Globus pallidus (tissue), 1 donor: ENCODE measurements at regions not wholly inside any gene's neighbourhood (a gene's known extent, or its start where the extent isn't known, plus 50 kb on each side); places are given as distances from the start of the nearest gene placed in this dataset.
"Not testable (repeated sequence)": the region's sequence is repeated elsewhere in the genome, so short reads cannot be mapped to it uniquely, and the experiment has no call there.

ENCODE experiments used
- DNase-seq: peaks from one replicate; pipeline ENCODE4 v3.0.0-alpha.2; 2015; ENCODE audit warnings: low spot score

DNA sequence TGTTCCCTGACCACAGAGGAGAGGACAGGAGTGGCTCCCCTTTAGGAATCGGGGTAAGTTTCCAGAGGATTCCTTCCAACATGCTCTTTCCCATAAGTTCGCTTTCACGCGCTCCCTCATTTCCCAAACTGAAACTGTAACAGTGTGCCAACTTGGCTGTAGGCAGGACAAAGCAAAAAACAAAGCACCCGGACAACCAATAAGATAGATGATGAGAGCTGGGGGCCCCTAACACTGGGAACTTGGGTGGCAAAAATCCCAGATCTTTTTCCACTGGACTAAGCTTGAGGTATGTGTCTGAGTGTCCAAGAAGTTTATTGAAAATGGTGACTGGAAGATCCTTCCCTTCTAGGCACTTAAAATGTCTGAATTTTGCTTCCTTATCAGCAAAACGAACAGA, 258.7 kb upstream of the IL12B start:
- no peak for DNase-seq

DNA sequence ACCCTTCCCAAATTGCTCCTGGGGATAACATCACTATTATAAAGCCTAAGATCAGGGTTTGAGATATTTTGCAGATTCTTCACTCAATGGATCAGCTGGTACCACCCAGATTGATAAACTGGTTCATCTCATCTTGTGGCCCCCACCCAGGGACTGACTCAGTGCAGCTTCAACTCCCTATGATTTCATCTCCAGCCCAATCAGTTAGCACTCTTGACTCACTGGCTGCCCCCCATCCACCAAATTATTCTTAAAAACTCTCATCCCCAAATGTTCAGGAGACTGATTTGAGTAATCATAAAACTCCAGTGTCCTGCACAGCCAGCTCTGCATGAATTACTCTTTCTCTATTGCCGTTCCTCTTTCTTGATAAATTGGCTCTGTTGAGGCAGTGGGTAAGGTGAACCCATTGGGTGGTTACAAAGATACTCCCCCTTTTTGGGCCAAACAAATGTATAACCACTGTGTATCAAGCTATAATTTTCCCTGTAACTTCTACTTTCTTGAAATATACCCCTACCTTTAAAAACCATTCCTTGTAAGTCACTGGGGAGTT, 263.3 kb upstream of the IL12B start:
- no peak for DNase-seq

DNA sequence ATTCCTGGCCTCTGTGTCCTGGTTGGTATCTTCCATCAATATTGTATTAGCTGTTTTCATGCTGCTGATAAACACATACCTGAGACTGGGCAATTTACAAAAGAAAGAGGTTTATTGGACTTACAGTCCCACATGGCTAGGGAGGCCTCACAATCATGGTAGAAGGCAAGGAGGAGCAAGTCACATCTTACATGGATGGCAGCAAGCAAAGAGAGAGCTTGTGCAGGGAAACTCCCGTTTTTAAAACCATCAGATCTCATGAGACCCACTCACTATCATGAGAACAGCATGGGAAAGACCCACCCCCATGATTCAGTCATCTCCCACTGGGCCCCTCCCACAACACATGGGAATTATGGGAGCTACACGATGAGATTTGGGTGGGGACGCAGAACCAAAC, 265.3 kb upstream of the IL12B start:
- DNase-seq: not testable (repeated sequence)

DNA sequence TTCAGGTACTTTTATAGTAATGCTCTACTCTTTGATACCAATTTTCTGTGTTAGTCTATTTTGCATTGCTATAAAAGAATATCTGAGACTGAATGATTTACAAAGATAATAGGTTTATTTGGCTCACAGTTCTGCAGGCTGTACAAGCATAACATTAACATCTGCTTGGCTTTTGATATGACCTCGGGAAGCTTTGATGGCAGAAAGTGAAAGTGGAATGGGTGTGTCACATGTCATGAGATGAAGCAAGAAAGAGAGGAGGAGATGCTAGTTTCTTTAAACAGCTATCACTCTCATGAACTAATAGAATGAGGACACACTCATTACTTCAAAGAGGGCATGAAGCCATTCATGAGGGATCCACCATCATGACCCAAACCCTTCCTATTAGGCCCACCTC, 270.9 kb upstream of the IL12B start:
- no peak for DNase-seq

DNA sequence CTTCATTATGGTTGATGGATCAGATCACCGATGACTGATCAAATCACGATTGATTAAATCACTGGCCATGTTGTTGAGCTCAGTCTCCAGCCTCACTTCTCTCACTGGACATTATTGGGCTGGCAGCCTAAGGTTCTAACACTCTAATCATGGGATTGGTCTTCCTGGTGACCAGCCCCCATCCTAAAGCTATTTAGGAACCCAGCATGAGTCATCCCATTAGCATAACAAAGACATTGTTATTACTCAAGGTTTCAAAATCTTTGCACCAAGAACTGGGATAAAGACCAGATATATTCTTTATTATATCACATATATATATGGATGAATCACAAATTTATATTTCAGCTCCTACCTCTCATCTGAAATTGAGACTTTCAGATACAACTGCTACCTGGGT, 272.1 kb upstream of the IL12B start:
- no peak for DNase-seq

DNA sequence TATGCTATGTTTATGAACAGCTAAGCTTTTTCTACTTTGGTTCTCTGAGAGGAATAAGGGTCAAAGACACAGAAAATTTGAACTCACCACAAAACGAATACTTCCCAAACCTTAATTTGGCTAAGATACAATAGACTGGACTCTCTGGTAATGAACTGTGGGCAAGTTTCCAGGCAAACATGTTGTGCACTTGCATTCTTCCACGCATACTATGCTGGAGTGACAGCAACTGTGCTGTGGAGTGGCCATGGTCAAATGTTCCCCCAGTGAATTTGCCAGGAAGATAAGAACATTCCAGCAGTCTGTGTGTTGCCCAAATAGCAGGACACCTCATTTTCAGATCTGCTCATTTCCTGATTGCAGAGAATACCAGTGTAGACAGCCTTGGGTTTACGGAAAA, 275.3 kb upstream of the IL12B start:
- DNase-seq: no peak

DNA sequence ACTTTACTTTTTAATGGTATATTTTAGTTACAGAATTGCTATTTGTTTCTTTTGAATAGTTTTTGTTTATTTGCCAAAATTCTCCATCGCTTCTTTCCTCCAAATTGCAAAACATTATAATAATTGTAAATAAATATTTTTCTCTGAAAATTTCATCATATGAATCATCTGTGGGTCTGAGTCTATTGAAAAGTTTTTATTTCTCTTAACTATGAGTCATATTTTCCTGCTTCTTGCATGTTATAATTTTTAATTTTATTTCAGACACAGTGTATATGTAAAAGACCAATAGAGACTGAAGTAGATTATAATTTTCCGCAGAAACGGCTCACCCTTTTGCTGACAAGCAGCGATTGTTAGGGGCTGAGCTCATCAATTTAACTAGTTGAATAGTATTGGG, 279.1 kb upstream of the IL12B start:
- DNase-seq: no peak

DNA sequence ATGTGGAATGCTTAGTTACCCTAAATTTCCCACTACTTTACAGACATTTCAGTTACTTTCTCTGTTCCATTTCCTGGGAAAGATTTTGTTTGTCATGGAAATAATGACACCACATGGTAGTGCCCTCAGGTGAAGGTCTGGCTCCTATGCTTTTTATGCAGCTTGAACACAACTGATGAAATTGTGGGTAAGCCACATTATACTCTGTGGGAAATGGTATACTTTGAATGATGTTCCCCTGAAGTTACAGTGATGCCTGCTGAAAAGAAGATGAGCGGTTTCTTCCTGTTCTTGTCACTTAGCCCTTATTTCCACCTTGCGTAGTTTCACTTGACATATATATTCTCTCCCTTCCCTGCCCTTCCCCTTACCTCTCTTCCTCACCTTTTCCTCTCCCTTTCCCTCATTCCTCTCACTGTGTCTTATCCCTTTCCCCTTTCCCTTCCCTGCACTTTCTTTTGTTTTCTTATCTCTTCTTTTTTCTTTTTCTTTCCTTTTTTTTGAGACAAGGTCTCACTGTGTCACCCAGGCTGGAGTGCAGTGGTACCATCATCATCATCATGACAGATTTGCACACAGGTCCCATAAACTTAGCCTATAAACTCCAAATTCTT, 280.8 kb upstream of the IL12B start:
- no peak for DNase-seq

DNA sequence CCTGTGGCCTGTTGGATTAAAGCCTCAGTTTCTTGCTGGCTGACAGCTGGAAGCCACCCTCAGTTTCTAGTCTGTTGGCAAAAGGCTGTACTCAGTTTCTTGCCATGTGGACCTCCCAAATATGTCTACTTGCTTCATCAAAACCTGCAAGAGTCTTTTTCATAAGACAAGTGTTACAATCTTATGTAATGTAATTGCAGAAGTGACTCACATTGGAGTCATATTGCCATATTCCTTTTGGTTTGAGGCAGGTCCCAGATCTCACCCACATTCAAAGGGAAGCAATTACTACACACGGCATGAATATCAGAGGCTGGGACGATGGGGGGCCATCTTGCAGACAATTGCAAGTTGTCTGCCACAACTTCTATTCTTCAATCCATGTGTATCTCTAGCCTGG, 286.7 kb upstream of the IL12B start:
- no peak for DNase-seq

DNA sequence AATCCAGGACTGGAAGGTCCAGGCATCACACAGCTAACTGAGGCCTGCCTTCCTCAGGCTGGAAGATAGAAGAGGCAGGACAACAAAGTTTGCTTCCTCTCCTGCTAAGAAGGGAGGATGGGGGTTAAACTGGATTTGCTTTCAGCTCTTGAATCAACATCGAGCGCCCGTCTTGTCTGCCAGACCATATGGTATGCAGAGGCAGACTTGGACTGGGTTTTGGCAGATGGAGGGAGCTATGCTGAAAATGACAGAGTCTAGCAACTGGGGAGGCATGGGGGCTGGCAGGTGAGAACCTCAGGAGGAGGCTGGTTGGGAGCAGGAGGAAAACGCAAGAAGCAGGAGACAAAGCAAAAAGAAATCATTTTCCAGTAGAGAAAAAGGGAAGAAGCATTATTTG, 289.5 kb upstream of the IL12B start:
- DNase-seq: no peak

DNA sequence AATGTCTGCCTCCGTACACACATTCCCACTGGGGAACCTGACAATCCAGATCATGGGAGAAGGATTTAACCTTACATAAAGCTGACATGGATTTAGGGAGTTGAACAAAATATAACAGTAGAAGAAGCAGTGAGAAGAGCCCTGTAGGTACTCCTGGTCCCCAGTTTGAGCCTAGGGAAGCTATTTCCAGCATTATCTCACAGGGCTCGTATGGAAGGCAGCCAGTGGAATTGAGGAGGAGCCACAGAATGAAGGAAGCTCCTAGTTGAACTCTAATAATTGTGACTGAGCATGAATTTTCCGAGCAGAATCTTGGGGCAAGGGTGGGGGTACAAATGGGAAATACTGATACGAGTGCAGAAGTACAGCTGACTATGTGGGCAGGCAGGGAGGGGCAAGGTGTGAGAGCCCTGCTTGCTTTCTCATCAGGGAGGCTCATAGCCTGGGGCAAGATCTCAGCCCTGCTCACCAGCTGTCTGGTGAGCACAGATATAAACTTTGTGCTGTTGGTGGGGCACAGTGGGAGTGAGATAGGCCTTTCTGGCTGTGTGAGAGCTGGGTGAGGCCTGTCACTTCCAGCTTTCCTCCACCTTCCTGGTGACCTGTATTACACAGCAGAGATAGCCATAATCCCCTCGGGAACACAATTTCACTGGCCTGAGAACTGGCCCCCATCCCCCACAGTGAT, 290.7 kb upstream of the IL12B start:
- DNase-seq: no peak

DNA sequence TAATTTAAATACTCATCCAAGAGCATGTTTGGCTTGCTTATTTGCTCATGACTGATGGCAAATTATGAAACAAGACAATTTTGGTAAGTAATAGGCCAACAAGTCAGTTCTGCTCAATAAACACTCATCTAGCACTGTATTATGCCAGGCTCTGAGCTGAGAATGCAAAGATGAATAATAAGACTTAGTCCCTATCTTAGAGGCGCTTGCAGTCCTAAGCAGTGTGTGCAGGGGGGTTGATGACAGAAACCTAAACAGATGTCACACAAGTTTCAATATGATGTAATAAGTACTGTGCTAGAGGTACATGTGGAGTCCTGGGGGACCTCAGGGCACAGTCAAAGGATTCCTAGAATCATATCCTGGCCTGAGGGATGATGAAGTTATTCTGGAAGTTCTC, 287.6 kb upstream of the ADRA1B start:
- DNase-seq: no peak

DNA sequence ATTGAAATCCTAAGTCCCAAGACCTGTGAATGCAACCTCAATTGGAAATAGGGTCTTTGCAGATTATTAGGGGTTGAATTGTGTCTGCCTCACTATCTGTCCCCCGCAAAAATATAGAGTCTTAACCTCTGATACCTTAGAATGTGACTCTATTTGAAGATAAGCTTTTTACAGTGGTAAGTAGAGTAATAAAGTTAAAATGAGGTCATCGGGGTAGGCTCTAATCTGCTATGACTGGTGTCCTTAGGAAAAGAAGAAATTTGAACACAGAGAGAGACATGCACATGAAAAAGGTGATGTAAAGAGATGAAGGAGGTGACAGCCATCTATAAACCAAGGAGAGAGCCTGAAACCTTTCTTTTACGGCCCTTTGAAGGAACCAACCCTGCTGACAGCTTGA, 287.1 kb upstream of the ADRA1B start:
- DNase-seq: no peak

DNA sequence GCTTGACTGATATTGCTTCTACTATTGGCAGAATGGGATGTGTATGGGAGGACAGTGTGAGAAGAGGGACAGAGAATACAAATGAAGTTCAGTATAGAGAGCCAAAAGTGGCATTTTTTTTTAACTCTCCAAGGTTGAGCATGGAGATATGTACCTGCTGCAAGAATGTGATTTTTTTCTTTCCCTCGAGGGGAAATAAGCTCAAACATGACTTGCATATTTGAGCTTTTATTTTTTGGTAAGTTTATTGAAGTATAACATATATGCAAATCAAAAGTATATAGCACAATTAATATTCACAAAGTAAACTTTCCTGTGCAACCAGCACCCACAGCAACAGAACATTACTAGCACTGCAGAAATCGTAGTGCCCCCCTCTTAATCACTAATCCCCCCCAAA, 285.7 kb upstream of the ADRA1B start:
- no peak for DNase-seq

DNA sequence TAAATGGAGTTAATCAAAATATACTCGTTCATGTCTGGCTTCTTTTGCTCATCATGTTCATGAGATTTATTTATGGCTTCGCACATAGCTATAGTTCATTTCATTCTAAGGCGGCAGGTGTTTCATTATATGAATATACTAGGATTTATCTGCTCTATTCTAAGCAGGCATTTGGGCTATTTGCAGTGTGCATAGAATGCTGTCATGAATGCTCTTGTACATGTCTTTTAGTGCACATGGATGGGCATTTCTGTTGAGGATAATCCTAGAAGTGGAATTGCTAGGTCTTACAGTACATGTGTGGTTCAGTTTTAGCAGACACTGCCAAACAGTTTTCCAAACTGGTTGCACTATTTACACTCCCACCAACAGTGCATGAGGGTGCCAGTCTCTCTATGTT, 285.3 kb upstream of the ADRA1B start:
- DNase-seq: no peak

DNA sequence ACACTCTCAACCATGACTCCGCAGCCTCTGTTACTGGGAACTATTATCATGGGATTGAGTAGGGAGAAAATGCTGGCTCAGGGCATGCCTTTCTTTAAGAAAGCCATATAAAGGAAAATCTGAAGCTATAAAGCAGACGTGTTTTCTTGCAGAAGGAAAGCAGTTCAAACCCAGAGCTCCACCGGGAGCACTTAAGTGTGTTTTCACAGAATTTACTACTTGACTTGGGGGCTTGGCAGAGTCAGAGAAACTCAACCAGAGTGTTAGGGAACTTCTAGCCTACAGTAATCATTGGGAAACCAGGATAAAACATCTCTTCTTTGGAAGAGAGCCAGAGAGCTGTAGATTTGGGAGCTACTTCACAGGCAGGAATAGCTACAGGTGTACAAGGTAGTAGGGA, 283.4 kb upstream of the ADRA1B start:
- DNase-seq: no peak

DNA sequence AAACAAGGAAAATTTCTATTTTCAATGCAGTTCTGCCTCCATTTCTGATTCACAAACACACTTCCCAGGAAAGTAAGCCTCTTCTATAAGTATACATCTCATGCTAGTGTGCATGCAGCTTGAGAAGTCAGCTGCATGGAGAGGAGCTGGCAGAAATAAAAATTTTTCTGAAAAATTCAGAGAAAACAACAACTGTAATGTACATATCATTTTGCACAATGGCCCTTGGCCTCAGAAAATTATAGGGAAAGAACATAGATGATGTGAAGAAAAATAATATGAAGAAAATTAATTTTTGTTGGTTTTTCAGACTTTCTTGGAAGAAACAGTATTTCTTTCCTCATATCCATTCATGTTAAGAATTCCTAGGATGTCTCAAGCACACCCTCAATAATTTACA, 277.8 kb upstream of the ADRA1B start:
- no peak for DNase-seq

DNA sequence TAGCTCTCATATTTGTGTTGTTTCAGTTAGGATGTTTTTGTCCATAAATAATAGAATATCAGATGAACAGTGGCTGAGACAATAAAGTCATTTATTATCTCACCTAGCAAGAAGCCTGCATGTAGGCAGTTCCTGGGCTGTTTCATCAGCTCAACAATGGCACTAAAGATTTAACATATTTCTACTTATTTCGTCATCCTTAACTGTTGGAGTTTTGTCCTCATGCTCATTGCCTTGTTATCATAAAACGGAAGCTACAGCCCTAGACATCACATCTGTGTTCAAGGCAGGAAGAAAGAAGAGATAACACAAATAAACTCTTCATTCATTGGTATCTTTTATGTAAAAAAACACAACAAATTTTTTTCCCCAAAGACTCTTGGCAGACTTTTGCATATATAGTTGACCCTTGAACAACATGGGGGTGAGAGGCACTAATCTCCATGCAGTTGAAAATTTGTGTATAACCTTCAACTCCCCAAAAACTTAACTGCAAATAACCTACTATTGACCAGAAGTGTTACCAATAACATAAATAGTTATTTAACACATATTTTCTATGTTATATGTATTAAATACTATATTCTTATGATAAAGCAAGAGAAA, 277.2 kb upstream of the ADRA1B start:
- no peak for DNase-seq

DNA sequence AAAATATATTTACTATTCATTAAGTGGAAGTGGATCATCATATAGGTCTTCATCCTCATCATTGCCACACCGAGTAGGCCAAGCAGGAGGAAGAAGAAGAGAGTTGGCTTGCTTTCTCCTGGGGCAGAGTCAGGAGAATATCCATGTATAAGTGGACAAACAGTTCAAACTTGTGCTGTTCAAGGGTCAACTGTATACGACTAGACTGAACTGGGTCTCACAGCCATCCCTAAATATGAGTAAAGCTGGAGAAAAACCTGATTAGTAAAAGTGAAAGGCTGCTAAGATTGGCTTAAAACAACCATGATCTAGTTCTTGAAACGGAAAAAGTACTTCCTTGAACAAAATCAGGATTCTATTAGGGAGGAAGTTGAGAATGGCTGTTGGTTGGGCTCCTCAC, 276.7 kb upstream of the ADRA1B start:
- no peak for DNase-seq

DNA sequence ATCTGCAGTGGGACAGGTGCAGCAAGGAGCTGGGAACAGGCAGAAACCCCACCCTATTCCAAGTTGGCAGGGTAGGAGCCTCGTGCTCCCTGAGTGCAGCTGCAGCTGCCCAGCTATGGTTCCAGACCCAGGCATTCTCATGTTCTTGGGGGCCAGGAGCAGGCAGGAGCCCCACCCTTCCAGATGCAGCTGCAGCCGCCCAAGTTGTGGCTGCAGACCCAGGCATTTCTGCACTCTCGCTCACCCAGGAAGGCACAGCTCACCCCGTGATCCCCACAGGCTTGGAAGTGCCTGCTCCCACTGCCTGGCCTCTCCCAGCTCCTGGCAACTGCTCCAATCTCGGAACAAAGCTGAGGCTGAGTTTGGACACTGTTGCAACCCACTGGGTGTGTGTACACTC, 275.8 kb upstream of the ADRA1B start:
- no peak for DNase-seq

DNA sequence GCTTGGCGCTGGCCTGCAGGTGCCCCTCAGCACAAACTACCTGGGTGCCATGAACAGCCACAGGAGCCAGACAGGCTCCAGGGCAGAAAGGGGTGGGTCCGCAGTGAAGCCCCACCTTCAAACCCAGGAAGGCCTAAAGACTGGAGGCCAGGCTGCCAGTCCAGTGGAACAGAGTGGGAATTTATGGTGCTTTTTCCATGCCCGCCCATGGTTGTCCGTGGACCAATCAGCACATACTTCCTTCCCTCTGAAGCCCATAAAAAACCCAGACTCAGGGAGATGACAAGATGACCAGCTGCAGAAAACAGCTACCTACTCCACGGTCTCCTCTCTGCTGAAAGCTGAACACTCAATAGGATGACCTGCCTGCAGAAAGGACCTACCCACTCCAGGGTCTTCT, 275.4 kb upstream of the ADRA1B start:
- no peak for DNase-seq

DNA sequence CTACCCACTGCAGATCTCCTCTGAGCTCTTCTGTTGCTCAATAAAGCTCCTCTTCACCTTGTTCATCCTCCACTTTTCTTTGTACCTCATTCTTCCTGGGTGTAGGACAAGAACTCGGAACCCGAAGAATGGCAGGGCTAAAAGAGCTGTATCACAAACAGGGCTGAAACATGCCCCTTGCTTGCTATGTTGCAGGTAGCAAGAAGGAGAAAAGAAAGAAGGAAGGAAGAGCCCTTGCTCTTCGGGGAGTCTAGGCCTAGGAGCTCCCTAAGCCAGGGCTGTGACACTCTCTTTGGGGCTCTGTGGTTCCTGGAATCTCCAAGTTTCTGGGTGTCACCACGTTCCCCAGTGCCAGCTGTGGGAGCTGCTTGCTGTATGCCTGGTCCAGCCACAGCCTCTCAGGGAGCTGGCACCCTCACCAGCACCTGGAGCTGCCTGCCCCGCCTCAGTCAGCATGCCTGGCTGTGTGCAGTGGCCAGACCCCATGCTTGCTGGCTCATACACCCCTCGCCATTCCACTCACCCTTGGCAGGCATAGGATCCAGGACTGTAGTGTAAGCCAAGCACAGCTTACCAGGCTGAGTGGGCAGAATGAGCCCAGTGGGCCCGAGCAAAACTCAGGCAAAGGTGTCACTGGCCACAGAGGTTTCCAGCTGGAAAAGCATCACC, 274.8 kb upstream of the ADRA1B start:
- DNase-seq: no peak

DNA sequence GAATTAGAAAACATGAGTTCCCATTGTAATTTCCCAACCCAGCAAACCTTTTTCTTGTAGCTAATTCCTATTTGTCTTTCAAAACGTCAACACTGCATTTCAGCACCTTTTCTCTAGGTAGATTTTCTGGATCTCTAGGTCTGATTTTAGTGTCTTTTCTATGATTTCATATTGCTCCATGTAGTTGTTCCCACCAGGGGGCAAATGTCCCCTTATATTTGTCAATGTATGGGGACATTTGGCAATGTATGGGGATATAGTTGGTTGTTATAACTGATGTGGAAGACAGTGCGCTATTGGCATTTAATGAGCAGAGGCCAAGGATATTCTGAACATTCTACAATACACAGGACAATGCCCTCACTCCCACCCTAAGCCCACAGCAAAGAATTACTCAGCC, 273.9 kb upstream of the ADRA1B start:
- DNase-seq: no peak
